GM10266 (cell line): ENCODE measurements at regions not wholly inside any gene's neighbourhood (a gene's known extent, or its start where the extent isn't known, plus 50 kb on each side); places are given as distances from the start of the nearest gene placed in this dataset.

ENCODE experiments used
- DNase-seq: peaks from one replicate; pipeline ENCODE4 v3.0.0; 2012; ENCODE audit errors: extremely low spot score
- CTCF ChIP-seq: IDR thresholded peaks from 2 replicates; pipeline ENCODE4 v1.5.1; 2012; ENCODE audit warnings: mild to moderate bottlenecking, low read depth; ENCODE audit not compliant: control insufficient read depth, insufficient read depth; ENCODE audit errors: missing control alignments

GRCh38 chr16:6335072-6335471, 997.6 kb upstream of the RBFOX1 start:
- no peak for DNase-seq

GRCh38 chr16:6331770-6332169, 1000.9 kb upstream of the RBFOX1 start:
- DNase-seq = no peak
- no peak for TF ChIP-seq CTCF

More at GRCh38 chr16:6335072-6335471, 997.6 kb upstream of the RBFOX1 start:
- no peak for TF ChIP-seq CTCF

GRCh38 chr16:6317934-6318333, 1014.7 kb upstream of the RBFOX1 start:
- no peak for TF ChIP-seq CTCF
- DNase-seq = no peak

GRCh38 chr16:6309271-6309670, 1023.4 kb upstream of the RBFOX1 start:
- no peak for DNase-seq
- TF ChIP-seq CTCF = no peak

GRCh38 chr16:6308176-6308575, 1024.5 kb upstream of the RBFOX1 start:
- no peak for TF ChIP-seq CTCF
- no peak for DNase-seq

- no peak for TF ChIP-seq CTCF
- DNase-seq = no peak
Measured at GRCh38 chr16:6300523-6300922, 1032.1 kb upstream of the RBFOX1 start.

- DNase-seq = no peak
- no peak for TF ChIP-seq CTCF
Measured at GRCh38 chr16:6297666-6298410, 1034.8 kb upstream of the RBFOX1 start.
